ENCODE measurements at regions not wholly inside any gene's neighbourhood (a gene's known extent, or its start where the extent isn't known, plus 50 kb on each side); places are given as distances from the start of the nearest gene placed in this dataset.
A peak's percentile ranks its signal among the peaks of the same experiment; 100 is the strongest.

GRCh38 chr15:53831907-53832770 lies 72.7 kb upstream of the WDR72 start:
- H2AFZ ChIP-seq (ENCODE audit: low read length), result no peak overlapping the region
- Mint-ChIP-seq H3K9me3 (0 out of 5 replicates have a peak, but pooled peaks cover 0 to 2% of the 10 kb centered on the region in 2 experiments), H3K36me3 (ENCODE audit: insufficient read depth in 1 of 3, low read depth in 3 of 3) (no peaks in the 10 kb centered on the region), H3K27ac (peak overlapping the region in 2 of 3 experiments; percentile 4 to 67; a peak in 6 of 7 replicates), H3K4me3 (peak overlapping the region; percentile 1 to 16; a peak in 3 of 5 replicates), H3K4me1 (peaks cover 29% of the 10 kb centered on the region in 2 experiments), H3K27me3 (ENCODE audit: low read depth) (no peaks in the 10 kb centered on the region)
- H2BK5ac ChIP-seq (ENCODE audit: insufficient read length, low read length), result no peak overlapping the region
- no peak overlapping the region for H3K18ac ChIP-seq (ENCODE audit: insufficient read length, low read depth, low read length)
- no peaks in the 10 kb centered on the region for H3K79me2 ChIP-seq (ENCODE audit: insufficient read depth, low read length)
- H2BK15ac ChIP-seq (ENCODE audit: low read depth, low read length), result no peak overlapping the region
- H4K5ac ChIP-seq (ENCODE audit: insufficient read length, low read depth, low read length), result no peak overlapping the region
- no peaks in the 10 kb centered on the region for H3K9me3 ChIP-seq (ENCODE audit: control insufficient read depth, low read depth, low read length)
- no peak for DNase-seq
- no peaks in the 10 kb centered on the region for H3K27me3 ChIP-seq (ENCODE audit: insufficient read depth, low read length)
- H3K23ac ChIP-seq (ENCODE audit: insufficient read length, low read depth, low read length), result no peak overlapping the region
- no peak overlapping the region for H2BK12ac ChIP-seq (ENCODE audit: insufficient read length, low read depth, low read length)
- no peak overlapping the region for H4K91ac ChIP-seq (ENCODE audit: insufficient read length, low read depth, low read length)
- H4K8ac ChIP-seq (replicated peaks; ENCODE audit: insufficient read length, low read depth, low read length), result no peak overlapping the region
- H2AK5ac ChIP-seq (ENCODE audit: insufficient read length, low read length), result no peak overlapping the region
- H2BK20ac ChIP-seq (ENCODE audit: low read depth, low read length, poor library complexity, severe bottlenecking), result no peak overlapping the region
- peaks cover 2% of the 10 kb centered on the region; the same call in 1 of the 2 replicates for H3K4me1 ChIP-seq (ENCODE audit: insufficient read depth, low read length)
- H3K56ac ChIP-seq (ENCODE audit: insufficient read length, low read depth, low read length), result no peak overlapping the region
- H3K27ac ChIP-seq (ENCODE audit: insufficient read length, low read depth, low read length), result no peak overlapping the region
- no peaks in the 10 kb centered on the region for H4K20me1 ChIP-seq (ENCODE audit: control insufficient read depth, insufficient read depth, insufficient read length)
- H3K9ac ChIP-seq (ENCODE audit: extremely low read depth, insufficient read length, low read length), result no peak overlapping the region
- no peak for TF ChIP-seq CTCF (conservative IDR thresholded peaks at IDR 0.05)
- no peak overlapping the region for H3K4ac ChIP-seq (ENCODE audit: low read depth, low read length)
- H3K79me1 ChIP-seq (ENCODE audit: insufficient read depth, low read depth, low read length, poor library complexity, severe bottlenecking), result no peaks in the 10 kb centered on the region
- no peak overlapping the region for H3K14ac ChIP-seq (ENCODE audit: insufficient read depth, low read length)
- no peaks in the 10 kb centered on the region for H3K23me2 ChIP-seq (ENCODE audit: insufficient read length, low read depth, low read length, poor library complexity, severe bottlenecking)
- H2BK120ac ChIP-seq (ENCODE audit: low read depth, low read length, poor library complexity, severe bottlenecking), result no peak overlapping the region
- no peak overlapping the region for H3T11ph ChIP-seq (ENCODE audit: low read length)
- no CpG with 5 or more reads among the region's 5 CpGs for WGBS (ENCODE audit: extremely low coverage, insufficient read length, low lambda C conversion rate)
- no peak overlapping the region for H3K4me2 ChIP-seq (ENCODE audit: insufficient read depth, insufficient read length, low read length)
